H9 (cell line): ENCODE measurements at regions not wholly inside any gene's neighbourhood (a gene's known extent, or its start where the extent isn't known, plus 50 kb on each side); places are given as distances from the start of the nearest gene placed in this dataset.

Experiments used
- DNase-seq: peaks from one replicate; pipeline ENCODE4 v3.0.0-alpha.2; 2017
- H2AFZ ChIP-seq: one replicate; pipeline ENCODE4 v1.6.1; 2013; ENCODE audit warnings: mild to moderate bottlenecking, low read length, control low read depth, moderate library complexity
- H2AK5ac ChIP-seq: 2 replicates; pipeline ENCODE4 v1.6.1; 2013; ENCODE audit warnings: low read length, control low read depth, mixed read lengths; ENCODE audit not compliant: insufficient read length
- H2BK120ac ChIP-seq: one replicate; pipeline ENCODE4 v1.6.1; 2013; ENCODE audit warnings: low read depth, mild to moderate bottlenecking, low read length, control low read depth, inconsistent platforms; ENCODE audit not compliant: poor library complexity, severe bottlenecking
- H2BK12ac ChIP-seq: 2 replicates; pipeline ENCODE4 v1.6.1; 2013; ENCODE audit warnings: low read length, control low read depth, mixed read lengths, low read depth; ENCODE audit not compliant: insufficient read length
- H2BK15ac ChIP-seq: 2 replicates; pipeline ENCODE4 v1.6.1; 2013; ENCODE audit warnings: low read depth, low read length, control low read depth
- H2BK20ac ChIP-seq: one replicate; pipeline ENCODE4 v1.6.1; 2013; ENCODE audit warnings: low read depth, mild to moderate bottlenecking, low read length, control low read depth, inconsistent platforms; ENCODE audit not compliant: poor library complexity, severe bottlenecking
- H2BK5ac ChIP-seq: 2 replicates; pipeline ENCODE4 v1.6.1; 2013; ENCODE audit warnings: low read length, control low read depth, mixed read lengths; ENCODE audit not compliant: insufficient read length
- H3K14ac ChIP-seq: 2 replicates; pipeline ENCODE4 v1.6.1; 2013; ENCODE audit warnings: low read length, control low read depth; ENCODE audit not compliant: insufficient read depth
- H3K18ac ChIP-seq: 2 replicates; pipeline ENCODE4 v1.6.1; 2013; ENCODE audit warnings: low read depth, mild to moderate bottlenecking, mixed read lengths, low read length, control low read depth; ENCODE audit not compliant: insufficient read length
- H3K23ac ChIP-seq: 2 replicates; pipeline ENCODE4 v1.6.1; 2013; ENCODE audit warnings: low read length, control low read depth, mixed read lengths, low read depth; ENCODE audit not compliant: insufficient read length
- H3K23me2 ChIP-seq: 2 replicates; pipeline ENCODE4 v1.6.1; 2013; ENCODE audit warnings: low read depth, mild to moderate bottlenecking, mixed read lengths, low read length, control low read depth; ENCODE audit not compliant: insufficient read length, poor library complexity, severe bottlenecking
- H3K27ac ChIP-seq: 2 replicates; pipeline ENCODE4 v1.5.1; 2013; ENCODE audit warnings: low read length, control low read depth, mixed read lengths, low read depth; ENCODE audit not compliant: insufficient read length
- H3K27me3 ChIP-seq: 2 replicates; pipeline ENCODE4 v1.6.1; 2013; ENCODE audit warnings: low read length, control low read depth, inconsistent platforms; ENCODE audit not compliant: insufficient read depth
- H3K4ac ChIP-seq: 2 replicates; pipeline ENCODE4 v1.6.1; 2013; ENCODE audit warnings: low read depth, mild to moderate bottlenecking, control low read depth, inconsistent platforms, low read length, moderate library complexity
- H3K4me1 ChIP-seq: 2 replicates; pipeline ENCODE4 v1.6.1; 2013; ENCODE audit warnings: low read length, control low read depth, inconsistent platforms; ENCODE audit not compliant: insufficient read depth
- H3K4me2 ChIP-seq: 2 replicates; pipeline ENCODE4 v1.6.1; 2013; ENCODE audit warnings: low read length, control low read depth, mixed read lengths; ENCODE audit not compliant: insufficient read length, insufficient read depth
- H3K56ac ChIP-seq: 2 replicates; pipeline ENCODE4 v1.6.1; 2013; ENCODE audit warnings: low read depth, mild to moderate bottlenecking, mixed read lengths, low read length, control low read depth; ENCODE audit not compliant: insufficient read length
- H3K79me1 ChIP-seq: 2 replicates; pipeline ENCODE4 v1.6.1; 2013; ENCODE audit warnings: low read depth, mild to moderate bottlenecking, moderate library complexity, low read length, control low read depth, inconsistent platforms; ENCODE audit not compliant: insufficient read depth, poor library complexity, severe bottlenecking
- H3K79me2 ChIP-seq: 2 replicates; pipeline ENCODE4 v1.6.1; 2013; ENCODE audit warnings: low read length, control low read depth, inconsistent platforms; ENCODE audit not compliant: insufficient read depth
- H3K9ac ChIP-seq: 2 replicates; pipeline ENCODE4 v1.6.1; 2013; ENCODE audit warnings: low read length, control low read depth, mixed read lengths; ENCODE audit not compliant: insufficient read length; ENCODE audit errors: extremely low read depth
- H3K9me3 ChIP-seq: one replicate; pipeline ENCODE4 v1.6.1; 2013; ENCODE audit warnings: low read depth, low read length, inconsistent platforms; ENCODE audit not compliant: control insufficient read depth
- H3T11ph ChIP-seq: one replicate; pipeline ENCODE4 v1.6.1; 2013; ENCODE audit warnings: mild to moderate bottlenecking, low read length, control low read depth, inconsistent platforms
- H4K20me1 ChIP-seq: one replicate; pipeline ENCODE4 v1.6.1; 2013; ENCODE audit not compliant: control insufficient read depth, insufficient read length, insufficient read depth
- H4K5ac ChIP-seq: 2 replicates; pipeline ENCODE4 v1.6.1; 2013; ENCODE audit warnings: low read depth, mild to moderate bottlenecking, mixed read lengths, low read length, control low read depth; ENCODE audit not compliant: insufficient read length
- H4K8ac ChIP-seq: replicated peaks from 2 replicates; pipeline ENCODE4 v1.6.1; 2013; ENCODE audit warnings: low read length, control low read depth, mixed read lengths, low read depth; ENCODE audit not compliant: insufficient read length
- H4K91ac ChIP-seq: 2 replicates; pipeline ENCODE4 v1.6.1; 2013; ENCODE audit warnings: low read depth, mild to moderate bottlenecking, moderate library complexity, mixed read lengths, low read length, control low read depth; ENCODE audit not compliant: insufficient read length
- H3K27ac Mint-ChIP-seq, 3 experiments: 2 replicates in 2 of 3; 3 replicates in 1 of 3; pipeline ENCODE4 v1.8.0; 2020 to 2021; ENCODE audit warnings: mixed read lengths in 3 of 3, mild to moderate bottlenecking in 1 of 3, moderate library complexity in 1 of 3
- H3K27me3 Mint-ChIP-seq: 2 replicates; pipeline ENCODE4 v1.8.0; 2021; ENCODE audit warnings: low read depth, mild to moderate bottlenecking, moderate library complexity, mixed read lengths
- H3K36me3 Mint-ChIP-seq, 3 experiments: 2 replicates in 2 of 3; 3 replicates in 1 of 3; pipeline ENCODE4 v1.8.0; 2020 to 2021; ENCODE audit warnings: low read depth in 3 of 3, mixed read lengths in 3 of 3; ENCODE audit not compliant: insufficient read depth in 1 of 3
- H3K4me1 Mint-ChIP-seq, 2 experiments: 2 replicates each; pipeline ENCODE4 v1.8.0; 2020; ENCODE audit warnings: mixed read lengths in 2 of 2
- H3K4me3 Mint-ChIP-seq, 2 experiments: 2 replicates in 1 of 2; 3 replicates in 1 of 2; pipeline ENCODE4 v1.8.0; 2020 to 2021; ENCODE audit warnings: mild to moderate bottlenecking in 2 of 2, mixed read lengths in 2 of 2, moderate library complexity in 1 of 2
- H3K9me3 Mint-ChIP-seq, 2 experiments: 2 replicates in 1 of 2; 3 replicates in 1 of 2; pipeline ENCODE4 v1.8.0; 2020; ENCODE audit warnings: mild to moderate bottlenecking in 2 of 2, mixed read lengths in 2 of 2, moderate library complexity in 1 of 2
- CTCF ChIP-seq: fragments of 200-600 bp; sonication (generic); conservative IDR thresholded peaks from 3 replicates; pipeline ENCODE4 v1.8.0; 2021; ENCODE audit warnings: antibody characterized with exemption, mild to moderate bottlenecking
- WGBS: extraction: QIAGEN DNeasy Blood & Tissue Kit; methylation state at CpG from one replicate; pipeline ENCODE4 v1.1.7; 2013; ENCODE audit warnings: missing lambda C conversion rate, low lambda C conversion rate, mixed read lengths; ENCODE audit not compliant: insufficient read length; ENCODE audit errors: extremely low coverage; 5-methylcytosine and 5-hydroxymethylcytosine counted together

- Histone ChIP-seq H2BK20ac (no peak overlapping the region), H2BK5ac (no peak overlapping the region), H2BK12ac (no peak overlapping the region), H3K23ac (no peak overlapping the region), H3K4me2 (no peak overlapping the region), H3K79me2 (no peaks in the 10 kb centered on the region), H2BK15ac (no peak overlapping the region), H2AFZ (no peak overlapping the region), H3K9ac (no peak overlapping the region), H3K23me2 (no peaks in the 10 kb centered on the region), H3K79me1 (no peaks in the 10 kb centered on the region), H3K27ac (no peak overlapping the region), H2BK120ac (no peak overlapping the region), H2AK5ac (no peak overlapping the region), H3K9me3 (no peaks in the 10 kb centered on the region), H3K56ac (no peak overlapping the region), H3K14ac (no peak overlapping the region; the same call in 1 of the 2 replicates), H4K8ac (no peak overlapping the region), H3K27me3 (no peaks in the 10 kb centered on the region), H4K20me1 (no peaks in the 10 kb centered on the region), H3K18ac (no peak overlapping the region), H4K91ac (no peak overlapping the region), H3T11ph (no peak overlapping the region), H3K4me1 (no peaks in the 10 kb centered on the region), H4K5ac (no peak overlapping the region), H3K4ac (no peak overlapping the region)
- Mint-ChIP-seq H3K36me3 (peaks cover 0 to 3% (median 0%) of the 10 kb centered on the region in 3 experiments; a peak in 2 of 7 replicates), H3K9me3 (peaks cover 0 to 3% of the 10 kb centered on the region in 2 experiments; a peak in 3 of 5 replicates), H3K27me3 (peaks cover 1% of the 10 kb centered on the region; the same call in 1 of the 2 replicates), H3K4me1 (no peaks in the 10 kb centered on the region), H3K27ac (no peak overlapping the region), H3K4me3 (no peak overlapping the region)
- DNase-seq = no peak
- no CpG with 5 or more reads among the region's 6 CpGs for WGBS
- no peak for TF ChIP-seq CTCF
Measured at GRCh38 chr4:105022811-105023667, 123.6 kb upstream of the TET2 start.
